PC-3 (cell line): ENCODE measurements at regions not wholly inside any gene's neighbourhood (a gene's known extent, or its start where the extent isn't known, plus 50 kb on each side); places are given as distances from the start of the nearest gene placed in this dataset.
"Not testable (repeated sequence)": the region's sequence is repeated elsewhere in the genome, so short reads cannot be mapped to it uniquely, and the experiment has no call there.

Source experiments
- ATAC-seq: fragments of 200-7000 bp; cut with Tn5 transposase; 2 replicates; pipeline ENCODE4 v1.9.1; 2020; ENCODE audit warnings: mild to moderate bottlenecking, moderate library complexity
- BruUV-seq: library from RNA; stranded (reverse); fragments of 400-500 nt; replicated peaks from 2 replicates; lab custom pipeline; 2021; lab: Mats Ljungman, UMichigan
- CTCF ChIA-PET: fragments of 300-600 bp; sonication (Branson Sonifier 250); formaldehyde crosslinking; loops from one replicate; lab custom pipeline; 2022; ENCODE audit warnings: antibody characterized with exemption; lab: Charles Lee
- POLR2A ChIA-PET: fragments of 300-600 bp; sonication (Branson Sonifier 250); formaldehyde crosslinking; loops from one replicate; lab custom pipeline; 2022; ENCODE audit warnings: antibody characterized with exemption; ENCODE audit not compliant: unreplicated experiment; lab: Charles Lee
- DNase-seq: peaks from one replicate; pipeline ENCODE4 v3.0.0-alpha.2; 2015
- H2AFZ ChIP-seq: fragments of 300-600 bp; sonication (generic); 2 replicates; pipeline ENCODE4 v1.6.0; 2016; ENCODE audit warnings: antibody characterized with exemption, low read length
- H3F3A ChIP-seq: fragments of 300-600 bp; sonication (generic); one replicate; pipeline ENCODE4 v1.6.0; 2017; ENCODE audit warnings: antibody characterized with exemption, low read length, control low read depth, mild to moderate bottlenecking; ENCODE audit not compliant: unreplicated experiment
- H3K27ac ChIP-seq: fragments of 300-600 bp; sonication (generic); 2 replicates; pipeline ENCODE4 v1.5.1; 2016; ENCODE audit warnings: mild to moderate bottlenecking, low read length
- H3K27me3 ChIP-seq: fragments of 300-600 bp; sonication (generic); 2 replicates; pipeline ENCODE4 v1.6.1; 2016; ENCODE audit warnings: low read length, mixed read lengths
- H3K36me3 ChIP-seq: fragments of 300-600 bp; sonication (generic); 2 replicates; pipeline ENCODE4 v1.6.1; 2016; ENCODE audit warnings: low read depth, mixed run types, low read length, mixed read lengths
- H3K4me1 ChIP-seq: fragments of 300-600 bp; sonication (generic); 2 replicates; pipeline ENCODE4 v1.5.1; 2016; ENCODE audit warnings: low read length; ENCODE audit not compliant: insufficient read depth
- H3K4me2 ChIP-seq: fragments of 300-600 bp; sonication (generic); 2 replicates; pipeline ENCODE4 v1.6.0; 2016; ENCODE audit warnings: low read length
- H3K4me3 ChIP-seq: fragments of 300-600 bp; sonication (generic); 2 replicates; pipeline ENCODE4 v1.5.1; 2016; ENCODE audit warnings: mild to moderate bottlenecking, low read length, mixed read lengths
- H3K79me2 ChIP-seq: fragments of 300-600 bp; sonication (generic); 2 replicates; pipeline ENCODE4 v1.6.1; 2017; ENCODE audit warnings: low read length, mixed read lengths
- H3K9ac ChIP-seq: fragments of 300-600 bp; sonication (generic); 2 replicates; pipeline ENCODE4 v1.6.0; 2016; ENCODE audit warnings: mild to moderate bottlenecking, low read length
- H3K9me2 ChIP-seq: fragments of 300-600 bp; sonication (generic); replicated peaks from 2 replicates; pipeline ENCODE4 v1.6.1; 2016; ENCODE audit warnings: mixed run types, low read length, mixed read lengths
- H3K9me3 ChIP-seq: fragments of 300-600 bp; sonication (generic); 2 replicates; pipeline ENCODE4 v1.6.1; 2016; ENCODE audit warnings: low read length, mixed read lengths
- H4K20me1 ChIP-seq: fragments of 300-600 bp; sonication (generic); 2 replicates; pipeline ENCODE4 v1.6.1; 2016; ENCODE audit warnings: low read length, mixed read lengths
- EZH2 ChIP-seq: fragments of 300-600 bp; sonication (generic); IDR thresholded peaks from one replicate; pipeline ENCODE4 v1.6.1; 2017; ENCODE audit warnings: antibody characterized with exemption, mild to moderate bottlenecking, low read length; ENCODE audit not compliant: unreplicated experiment
- EZH2phosphoT487 ChIP-seq: fragments of 300-600 bp; sonication (generic); IDR thresholded peaks from 2 replicates; pipeline ENCODE4 v1.6.1; 2018; ENCODE audit warnings: mild to moderate bottlenecking, antibody characterized with exemption, low read length, borderline replicate concordance
- intact Hi-C: fragments of 100-400 bp; cut with micrococcal nuclease; formaldehyde crosslinking; loops from 2 replicates; pipeline ENCODE4 v1.9.0; 2023
- TF ChIP-seq, protein P1 (sequence below): fragments of 300-600 bp; sonication (generic); conservative IDR thresholded peaks from 2 replicates; pipeline ENCODE4 v1.5.1; 2017; ENCODE audit warnings: antibody characterized with exemption, low read depth, mild to moderate bottlenecking, low read length

DNA sequence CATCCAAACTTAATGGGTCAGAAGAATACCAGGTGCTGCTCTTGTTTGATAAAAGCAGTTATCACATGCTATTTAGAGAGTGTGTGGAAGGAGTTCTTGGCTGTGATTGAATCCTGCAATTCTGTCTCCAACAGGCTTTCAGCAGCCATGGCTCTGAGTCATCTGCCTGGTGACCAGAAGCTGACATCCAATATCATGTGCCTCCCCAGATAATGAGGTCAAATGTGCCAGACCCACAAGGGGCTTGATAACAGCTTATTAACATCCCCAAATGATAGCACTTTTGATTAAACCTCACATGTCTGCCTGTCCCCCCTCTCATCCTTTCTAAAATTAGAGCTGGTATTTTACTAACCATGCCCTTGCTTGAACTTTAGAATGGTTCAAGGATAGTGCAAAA, 175.7 kb upstream of the PLN start:
- Histone ChIP-seq H3F3A (no peaks in the 10 kb centered on the region), H3K4me3 (no peak overlapping the region), H3K27me3 (no peaks in the 10 kb centered on the region), H3K9me2 (no peaks in the 10 kb centered on the region), H3K4me2 (no peak overlapping the region), H3K9me3 (no peaks in the 10 kb centered on the region), H4K20me1 (no peaks in the 10 kb centered on the region), H2AFZ (no peak overlapping the region), H3K4me1 (no peaks in the 10 kb centered on the region), H3K79me2 (no peaks in the 10 kb centered on the region), H3K27ac (no peak overlapping the region), H3K36me3 (no peaks in the 10 kb centered on the region), H3K9ac (no peak overlapping the region)
- ChIA-PET CTCF (no interaction called here), POLR2A (no interaction called here)
- DNase-seq (no peak), ATAC-seq (no peak)
- TF ChIP-seq EZH2phosphoT487: no peak
- no peak for TF ChIP-seq EZH2
- TF ChIP-seq, protein P1, sequence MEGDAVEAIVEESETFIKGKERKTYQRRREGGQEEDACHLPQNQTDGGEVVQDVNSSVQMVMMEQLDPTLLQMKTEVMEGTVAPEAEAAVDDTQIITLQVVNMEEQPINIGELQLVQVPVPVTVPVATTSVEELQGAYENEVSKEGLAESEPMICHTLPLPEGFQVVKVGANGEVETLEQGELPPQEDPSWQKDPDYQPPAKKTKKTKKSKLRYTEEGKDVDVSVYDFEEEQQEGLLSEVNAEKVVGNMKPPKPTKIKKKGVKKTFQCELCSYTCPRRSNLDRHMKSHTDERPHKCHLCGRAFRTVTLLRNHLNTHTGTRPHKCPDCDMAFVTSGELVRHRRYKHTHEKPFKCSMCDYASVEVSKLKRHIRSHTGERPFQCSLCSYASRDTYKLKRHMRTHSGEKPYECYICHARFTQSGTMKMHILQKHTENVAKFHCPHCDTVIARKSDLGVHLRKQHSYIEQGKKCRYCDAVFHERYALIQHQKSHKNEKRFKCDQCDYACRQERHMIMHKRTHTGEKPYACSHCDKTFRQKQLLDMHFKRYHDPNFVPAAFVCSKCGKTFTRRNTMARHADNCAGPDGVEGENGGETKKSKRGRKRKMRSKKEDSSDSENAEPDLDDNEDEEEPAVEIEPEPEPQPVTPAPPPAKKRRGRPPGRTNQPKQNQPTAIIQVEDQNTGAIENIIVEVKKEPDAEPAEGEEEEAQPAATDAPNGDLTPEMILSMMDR: no peak
- intact Hi-C loops: loop anchor here (2.0 kb wide), 1 partner anchor 38 kb away; no protein-coding TSS in a partner anchor
- BruUV-seq: no TSS peak

DNA sequence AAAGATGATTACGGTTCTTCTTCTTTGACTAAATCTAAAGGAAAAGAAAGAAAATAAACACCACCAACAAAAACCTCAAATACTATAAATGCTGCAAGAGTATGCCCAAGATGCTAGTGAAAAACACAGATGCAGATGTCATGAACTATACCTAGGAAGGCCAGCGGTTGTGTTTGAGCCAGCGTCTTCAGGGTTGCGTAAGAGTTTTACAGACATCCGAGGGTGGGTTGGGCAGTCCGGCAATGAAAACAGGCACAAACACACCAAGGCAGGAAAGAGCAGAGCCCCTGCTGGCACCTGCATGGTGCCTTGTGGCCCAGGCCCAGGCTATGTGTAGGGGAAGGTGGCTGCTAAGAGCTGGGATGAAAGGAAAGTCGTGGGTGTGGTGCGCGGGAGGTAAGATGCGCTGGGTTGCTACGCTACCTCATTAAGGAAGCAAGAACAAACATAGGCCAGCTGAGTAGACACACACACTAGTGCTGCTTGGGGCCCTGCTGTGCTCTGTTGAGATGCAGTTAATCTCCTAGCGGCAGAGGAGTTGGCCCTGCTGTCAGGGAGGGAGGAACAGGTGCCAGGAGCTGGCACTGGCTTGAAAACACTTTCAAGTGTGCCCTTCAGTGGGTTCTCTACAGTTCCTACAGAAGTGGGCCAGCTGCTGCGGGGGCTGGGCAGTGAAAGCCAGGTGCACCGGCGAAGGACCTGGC, 170.2 kb upstream of the PLN start:
- no TSS peak for BruUV-seq

DNA sequence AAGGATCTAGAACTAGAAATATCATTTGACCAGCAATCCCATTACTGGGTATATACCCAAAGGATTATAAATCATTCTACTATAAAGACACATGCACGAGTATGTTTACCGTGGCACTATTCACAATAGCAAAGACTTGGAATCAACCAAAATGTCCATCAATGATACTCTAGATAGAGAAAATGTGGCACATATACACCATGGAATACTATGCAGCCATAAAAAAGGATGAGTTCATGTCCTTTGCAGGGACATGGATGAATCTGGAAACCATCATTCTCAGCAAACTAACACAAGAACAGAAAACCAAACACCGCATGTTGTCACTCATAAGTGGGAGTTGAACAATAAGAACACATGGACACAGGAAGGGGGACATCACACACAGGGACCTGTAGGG, 167.5 kb upstream of the PLN start:
- H3K36me3 ChIP-seq, CTCF ChIA-PET, BruUV-seq, intact Hi-C loops, H3K4me1 ChIP-seq, ATAC-seq, H3K27me3 ChIP-seq, POLR2A ChIA-PET, H3K4me3 ChIP-seq, H3K9me3 ChIP-seq, H3F3A ChIP-seq, H4K20me1 ChIP-seq, H3K9ac ChIP-seq, H3K27ac ChIP-seq, H3K4me2 ChIP-seq, H2AFZ ChIP-seq, H3K9me2 ChIP-seq, DNase-seq, H3K79me2 ChIP-seq: not testable (repeated sequence)

More for the DNA sequence above, 170.2 kb upstream of the PLN start:
- CTCF ChIA-PET: no interaction called here
- POLR2A ChIA-PET: no interaction called here
- H3K9me3 ChIP-seq: no peaks in the 10 kb centered on the region
- no peak overlapping the region for H3K9ac ChIP-seq
- no peaks in the 10 kb centered on the region for H3K9me2 ChIP-seq
- no peak overlapping the region for H3K4me2 ChIP-seq
- no peaks in the 10 kb centered on the region for H3K27me3 ChIP-seq
- intact Hi-C loops: no loop called here
- H3K4me1 ChIP-seq: no peaks in the 10 kb centered on the region
- no peak for TF ChIP-seq EZH2
- TF ChIP-seq EZH2phosphoT487: no peak
- TF ChIP-seq, protein P1: no peak
- no peaks in the 10 kb centered on the region for H3K79me2 ChIP-seq
- no peak overlapping the region for H3K27ac ChIP-seq
- ATAC-seq (no peak), DNase-seq (no peak)
- H4K20me1 ChIP-seq: no peaks in the 10 kb centered on the region
- no peak overlapping the region for H3K4me3 ChIP-seq
- H2AFZ ChIP-seq: no peak overlapping the region
- H3F3A ChIP-seq: no peaks in the 10 kb centered on the region
- no peaks in the 10 kb centered on the region for H3K36me3 ChIP-seq
